GM19468 (cell line): ENCODE measurements at regions not wholly inside any gene's neighbourhood (a gene's known extent, or its start where the extent isn't known, plus 50 kb on each side); places are given as distances from the start of the nearest gene placed in this dataset.

Experiments
- ATAC-seq: cut with Tn5 transposase; IDR thresholded peaks from one replicate; pipeline ENCODE4 v1.9.1; 2021; ENCODE audit warnings: mild to moderate bottlenecking, moderate library complexity, moderate number of reproducible peaks; ENCODE audit not compliant: unreplicated experiment; ENCODE audit errors: extremely low read depth

GRCh38 chr3:137061186-137061585, 103.4 kb downstream of the IL20RB start:
- ATAC-seq: no peak

GRCh38 chr3:137062250-137062649, 104.5 kb downstream of the IL20RB start:
- ATAC-seq: peak; percentile 86

DNA sequence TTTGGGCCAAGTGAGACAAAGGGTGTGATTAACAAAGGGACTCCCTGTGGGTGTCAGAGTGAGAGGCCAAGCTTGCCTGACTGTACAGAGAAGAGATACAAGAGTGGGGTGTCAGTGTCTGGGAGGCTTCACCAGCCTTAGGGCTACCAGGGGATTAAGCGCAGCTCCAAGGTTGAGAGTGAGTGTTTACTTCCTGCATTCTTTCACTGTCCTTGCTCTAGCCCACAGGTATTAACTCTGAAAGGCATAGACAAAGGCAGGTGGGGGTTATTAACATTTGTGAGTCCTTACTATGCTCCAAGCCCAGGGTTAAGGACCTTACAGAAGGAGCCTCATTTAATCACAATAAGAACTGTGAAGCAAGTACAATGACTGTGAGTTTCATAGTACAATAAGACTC, 107.6 kb downstream of the IL20RB start:
- ATAC-seq: no peak

DNA sequence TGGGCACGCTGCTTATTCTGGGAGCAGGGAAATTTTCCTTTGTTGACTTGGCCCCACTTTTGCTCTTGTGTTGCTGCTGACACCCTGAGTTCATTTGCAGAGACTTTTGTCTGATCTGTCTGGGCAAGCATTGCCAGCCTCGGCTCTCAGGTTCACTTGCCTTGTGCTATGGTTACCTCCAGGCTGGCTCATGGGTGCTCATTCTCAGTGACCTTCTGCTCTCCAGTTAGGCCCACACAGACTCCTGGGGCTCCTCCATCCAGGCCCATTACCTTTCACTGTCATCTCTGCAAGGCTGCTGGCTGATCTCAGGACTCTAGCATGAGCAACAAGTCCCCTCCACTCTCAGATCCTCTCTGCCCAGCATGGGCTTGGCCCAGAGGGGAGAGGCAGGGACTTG, 108.3 kb downstream of the IL20RB start:
- ATAC-seq: no peak

- no peak for ATAC-seq
These were observed 113.3 kb downstream of the IL20RB start for GRCh38 chr3:137071104-137071503.

DNA sequence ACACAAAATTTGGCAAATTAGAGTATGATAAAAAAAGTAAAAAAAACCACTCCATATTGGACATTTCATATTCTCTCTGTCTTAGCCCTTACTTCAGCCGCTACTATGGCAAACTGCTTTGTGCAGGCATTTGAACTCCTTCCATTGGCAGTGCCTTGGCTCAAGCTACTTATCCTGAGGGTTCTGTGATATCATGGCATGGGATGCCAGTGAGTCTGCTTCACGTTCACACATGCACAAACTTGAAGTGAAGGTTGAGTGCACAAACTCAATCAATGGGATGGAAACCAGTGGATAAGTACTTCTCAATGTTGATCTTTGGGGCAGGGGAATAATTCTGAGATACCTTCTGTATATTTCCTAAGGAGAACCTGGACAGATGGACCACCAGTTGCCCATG, 117.2 kb downstream of the IL20RB start:
- no peak for ATAC-seq

DNA sequence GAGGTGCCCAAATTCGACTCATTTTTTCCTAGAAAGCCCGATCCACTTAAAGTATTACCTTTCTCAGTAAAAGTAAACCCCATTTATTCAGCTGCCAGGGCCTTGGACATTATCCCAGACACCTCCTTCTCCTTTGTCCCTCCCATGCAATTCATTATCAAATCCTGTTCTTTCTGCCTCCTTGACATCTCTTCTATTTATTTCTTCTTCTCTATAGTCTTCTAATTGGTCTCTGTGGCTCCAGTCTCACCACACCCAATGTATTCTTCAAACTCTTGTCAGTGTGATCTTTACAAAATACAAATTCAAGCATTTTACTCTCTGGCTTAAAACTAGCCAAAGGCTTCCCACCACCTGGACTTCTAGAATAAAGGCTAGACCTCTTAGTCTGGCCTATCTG, 120.3 kb downstream of the IL20RB start:
- ATAC-seq: no peak

GRCh38 chr3:137079571-137079970, 121.8 kb downstream of the IL20RB start:
- ATAC-seq: no peak

- no peak for ATAC-seq
These were observed 123.9 kb downstream of the IL20RB start for GRCh38 chr3:137081711-137082110.

DNA sequence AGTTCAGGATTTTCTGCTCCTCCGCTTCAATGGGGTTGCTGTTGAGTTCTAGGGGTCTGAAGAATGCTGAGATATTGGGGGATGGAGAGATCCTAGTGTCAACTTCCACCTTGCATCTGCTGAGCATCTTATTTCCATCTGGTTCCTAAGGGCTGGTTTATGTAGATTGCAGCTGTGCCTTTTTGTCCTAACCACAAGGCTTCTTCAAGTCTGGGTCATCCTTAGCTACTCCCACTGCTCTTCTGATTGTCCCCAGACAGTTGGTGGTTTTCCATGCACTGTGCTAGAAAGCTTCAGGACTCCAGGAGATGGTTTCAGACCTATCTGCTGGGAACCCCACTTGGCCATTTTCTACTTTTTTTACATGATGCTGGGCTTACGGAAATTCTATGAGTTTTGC, 125.0 kb downstream of the IL20RB start:
- ATAC-seq: no peak

GRCh38 chr3:137083332-137083731, 125.5 kb downstream of the IL20RB start:
- no peak for ATAC-seq

- ATAC-seq: no peak
These were observed 126.8 kb downstream of the IL20RB start for GRCh38 chr3:137084586-137084985.

- ATAC-seq: no peak
These were observed 139.6 kb downstream of the IL20RB start for GRCh38 chr3:137097386-137097785.

GRCh38 chr3:137097852-137098251, 140.1 kb downstream of the IL20RB start:
- ATAC-seq: no peak

- ATAC-seq: no peak
These were observed 141.8 kb downstream of the IL20RB start for GRCh38 chr3:137099364-137100219.

- ATAC-seq: no peak
These were observed 142.5 kb downstream of the IL20RB start for GRCh38 chr3:137100326-137100725.

DNA sequence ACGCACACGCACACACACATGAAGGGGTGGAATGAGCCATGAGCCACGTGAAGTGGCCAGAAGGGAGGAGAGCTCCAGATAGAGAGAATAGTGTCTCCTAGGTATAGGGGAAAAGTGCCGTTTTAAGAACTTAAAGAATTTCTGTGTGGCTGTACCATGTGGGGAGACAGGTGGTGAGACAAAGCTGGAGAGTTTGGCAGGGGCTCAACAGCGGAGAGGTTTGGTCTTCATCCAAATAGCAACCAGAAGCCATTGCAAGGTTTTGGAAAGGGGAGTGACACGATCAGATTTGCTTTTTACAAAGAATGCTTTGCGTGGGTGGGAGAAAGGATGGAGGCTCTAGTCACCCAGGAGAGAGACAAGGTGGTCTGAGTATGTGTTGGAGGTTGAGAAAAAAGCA, 146.0 kb downstream of the IL20RB start:
- ATAC-seq: no peak

GRCh38 chr3:137105277-137105977, 147.6 kb downstream of the IL20RB start:
- no peak for ATAC-seq

DNA sequence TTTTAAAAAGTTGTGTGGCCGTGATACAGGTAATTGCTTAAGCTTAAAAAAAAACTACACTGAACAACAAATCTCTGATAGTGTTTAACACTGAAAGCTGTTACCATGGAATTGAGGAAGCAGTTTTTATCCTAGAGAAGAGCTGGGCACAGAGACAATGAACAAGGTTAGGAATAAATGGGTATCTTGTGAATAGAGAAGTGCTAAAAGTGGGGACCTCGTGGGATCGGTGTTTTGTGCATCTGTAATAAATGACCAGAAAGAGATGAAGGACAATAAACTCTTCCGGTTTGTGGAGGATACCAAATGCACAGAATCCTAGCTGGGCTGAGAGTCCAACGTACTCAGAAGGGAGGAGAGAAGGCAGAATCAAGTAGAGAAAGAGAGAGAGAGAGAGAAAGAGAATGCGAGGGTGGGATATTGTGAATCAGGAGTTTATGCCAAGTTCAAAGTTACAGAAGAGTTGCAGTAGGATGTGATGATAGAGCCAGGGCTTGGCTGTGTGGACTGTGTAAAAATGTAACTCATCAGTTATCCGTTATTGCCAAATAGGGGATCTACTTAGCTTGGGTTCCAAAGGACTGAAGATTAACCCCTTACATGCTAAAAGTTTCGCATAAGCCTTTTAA, 148.9 kb downstream of the IL20RB start:
- no peak for ATAC-seq

DNA sequence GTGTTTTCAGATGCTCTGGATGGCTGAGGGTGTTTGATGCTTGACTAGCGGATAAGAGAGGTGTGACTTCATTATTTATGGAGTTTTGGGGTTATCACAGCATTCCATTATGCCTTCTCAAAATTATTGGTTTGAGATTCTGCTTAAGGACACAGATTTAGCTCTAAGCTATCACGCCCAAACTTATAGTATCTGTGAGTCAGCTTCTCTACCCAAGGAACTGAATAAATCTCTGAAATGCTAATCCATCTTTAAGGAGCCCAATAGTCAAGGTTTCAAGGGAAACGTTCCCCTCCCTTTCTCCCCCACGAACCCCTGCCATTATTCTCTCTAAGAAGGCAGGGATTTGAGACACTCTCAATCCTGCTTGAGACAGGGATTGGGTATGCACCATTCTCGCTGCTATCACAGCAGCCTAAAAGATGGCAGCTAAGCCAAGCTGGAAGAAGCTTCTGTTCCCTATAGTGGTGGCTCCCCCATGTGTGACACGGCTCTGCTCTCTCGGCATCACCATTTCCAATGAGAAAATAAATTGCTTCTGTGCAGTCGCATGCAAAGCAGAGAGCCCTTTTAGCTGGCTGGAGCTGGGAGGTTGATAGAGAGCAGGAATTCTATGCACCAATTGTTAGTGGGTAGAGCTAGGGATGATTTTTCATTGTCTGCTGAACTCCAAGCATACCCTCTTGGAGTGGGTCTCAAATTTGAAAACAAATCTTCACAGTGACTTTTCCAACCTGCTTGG, 151.1 kb downstream of the IL20RB start:
- no peak for ATAC-seq
